ENCODE measurements at regions not wholly inside any gene's neighbourhood (a gene's known extent, or its start where the extent isn't known, plus 50 kb on each side); places are given as distances from the start of the nearest gene placed in this dataset.

- TF ChIP-seq POLR2A (IDR thresholded peaks at IDR 0.05) (no peak), CTCF (IDR thresholded peaks at IDR 0.05) (peak in 1 of 2 donors; percentile 20), EP300 (IDR thresholded peaks at IDR 0.05) (no peak)
Measured at GRCh38 chr2:65553504-65554074, 121.2 kb upstream of the SPRED2 start.

All from suprapubic skin (tissue), 3 donors.